Heart right ventricle (tissue), 16 donors: ENCODE measurements at regions not wholly inside any gene's neighbourhood (a gene's known extent, or its start where the extent isn't known, plus 50 kb on each side); places are given as distances from the start of the nearest gene placed in this dataset.

Source experiments
- ATAC-seq, 8 donors: fragments of 200-7000 bp; cut with Tn5 transposase; one replicate each; pipeline ENCODE4 v1.9.1; 2020; ENCODE audit warnings: mild to moderate bottlenecking in 8 of 8, moderate library complexity in 8 of 8, moderate number of reproducible peaks in 1 of 8
- DNase-seq, 2 donors: peaks; one replicate each; pipeline ENCODE4 v3.0.0-alpha.2; 2020
- H3K27ac ChIP-seq, 10 donors: fragments of 200-600 bp; sonication (generic) in 2 of 10; one replicate each; pipeline versions ENCODE4 v1.5.0 to v1.8.0; 2020 to 2022; ENCODE audit warnings: mild to moderate bottlenecking in 3 of 10
- H3K27me3 ChIP-seq, 7 donors: fragments of 200-600 bp; one replicate each; pipeline ENCODE4 v1.8.0; 2021 to 2022; ENCODE audit warnings: mild to moderate bottlenecking in 2 of 7
- H3K36me3 ChIP-seq, 9 donors: fragments of 200-600 bp; sonication (generic) in 1 of 9; one replicate each; pipeline versions ENCODE4 v1.5.0 to v1.8.0; 2020 to 2022; ENCODE audit warnings: mild to moderate bottlenecking in 2 of 9
- H3K4me1 ChIP-seq, 9 donors: fragments of 200-600 bp; sonication (generic) in 1 of 9; one replicate each; pipeline versions ENCODE4 v1.5.0 to v1.8.0; 2020 to 2022; ENCODE audit warnings: mild to moderate bottlenecking in 4 of 9
- H3K4me3 ChIP-seq, 10 donors: fragments of 200-600 bp; sonication (generic) in 2 of 10; one replicate each; pipeline versions ENCODE4 v1.5.0 to v1.8.0; 2020 to 2022; ENCODE audit warnings: mild to moderate bottlenecking in 7 of 10, moderate library complexity in 2 of 10
- H3K9me3 ChIP-seq, 11 donors: fragments of 200-600 bp in 10 of 11; sonication (generic) in 2 of 11; one replicate each; pipeline versions ENCODE4 v1.5.0 to v1.8.0; 2013 to 2022; ENCODE audit warnings: mild to moderate bottlenecking in 2 of 11, control low read depth in 1 of 11, moderate library complexity in 1 of 11
- WGBS, 2 donors: extraction: QIAGEN DNeasy Blood & Tissue Kit; methylation state at CpG; one replicate each; pipeline ENCODE4 v1.1.7; 2013; ENCODE audit warnings: inconsistent platforms in 1 of 2; 5-methylcytosine and 5-hydroxymethylcytosine counted together
- intact Hi-C, 10 donors: fragments of 100-400 bp; cut with DNase I; formaldehyde crosslinking; loops; one replicate each; pipeline versions ENCODE4 v1.11.1 to v1.14.2; 2022
- TF ChIP-seq, protein P1 (sequence below), 9 donors: fragments of 200-600 bp; sonication (generic) in 2 of 9; IDR thresholded peaks; one replicate each; pipeline versions ENCODE4 v1.5.0 to v1.8.0; 2021 to 2022; ENCODE audit warnings: antibody characterized with exemption in 9 of 9, mild to moderate bottlenecking in 5 of 9, moderate library complexity in 1 of 9
- donor health status: Arrhythmogenic right ventricular cardiomyopathy.
- donor health status: ischemic (EF 13 %, LVEDD 7.1; RV severe dilation, severe dysfunction).
- donor health status: healthy with polysubstance abuse.
- donor health status: DM: no; HTN: yes; CAD: no.
- donor health status: DM: no; HTN: no; CAD: no.
- donor health status: ischemic (EF 25% LVEDD 6.9; RV normal size, moderate dysfunction).
- donor health status: ischemic (EF 25% LVEDD 5.7; RV mildly dilated, moderate dysfunction).
- donor health status: healthy.
- donor health status: DM: yes; HTN: yes; CAD: no.
- donor health status: Ischemic cardiomyopathy.
- donor health status: ischemic (EF 35%, LVEDD 5.7; RV mildly dilated, moderate dysfunction).
- donor health status: nonischemic (EF 11% LVEDD 7.7; RV severe dilation, severe dysfunction).
- donor health status: DM: yes; HTN: yes; CAD: no.
- donor health status: PGD.
- donor health status: ischemic (EF 29% LVEDD 5.4; RV normal size, mild dysfunction).
- donor health status: nonischemic (EF 23%, LVEDD 6.1; RV moderate dilation, normal function).

DNA sequence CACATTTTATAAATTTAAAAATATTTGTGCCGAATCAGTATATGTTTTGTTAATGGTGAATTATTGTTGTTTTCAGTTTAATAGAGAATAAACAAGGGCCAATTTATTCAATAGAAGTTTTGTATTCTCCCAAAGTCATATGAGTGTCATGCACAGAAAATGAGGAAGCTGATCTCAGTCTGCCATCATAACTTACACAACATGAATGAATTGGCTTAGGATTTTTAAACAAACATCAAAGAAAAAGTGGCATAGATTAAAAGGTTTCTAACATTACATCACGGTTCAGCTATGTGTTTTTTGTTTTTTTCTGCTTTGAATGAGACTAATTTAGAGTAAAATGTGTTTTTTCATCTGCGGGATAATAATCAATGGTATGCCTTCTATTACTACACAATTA is 123.4 kb upstream of the CTNNA2 start:
- DNase-seq: no peak
- Histone ChIP-seq H3K27me3 (no peaks in the 10 kb centered on the region), H3K4me1 (no peaks in the 10 kb centered on the region), H3K9me3 (no peaks in the 10 kb centered on the region), H3K36me3 (no peaks in the 10 kb centered on the region), H3K27ac (no peak overlapping the region), H3K4me3 (no peak overlapping the region)
- TF ChIP-seq, protein P1, sequence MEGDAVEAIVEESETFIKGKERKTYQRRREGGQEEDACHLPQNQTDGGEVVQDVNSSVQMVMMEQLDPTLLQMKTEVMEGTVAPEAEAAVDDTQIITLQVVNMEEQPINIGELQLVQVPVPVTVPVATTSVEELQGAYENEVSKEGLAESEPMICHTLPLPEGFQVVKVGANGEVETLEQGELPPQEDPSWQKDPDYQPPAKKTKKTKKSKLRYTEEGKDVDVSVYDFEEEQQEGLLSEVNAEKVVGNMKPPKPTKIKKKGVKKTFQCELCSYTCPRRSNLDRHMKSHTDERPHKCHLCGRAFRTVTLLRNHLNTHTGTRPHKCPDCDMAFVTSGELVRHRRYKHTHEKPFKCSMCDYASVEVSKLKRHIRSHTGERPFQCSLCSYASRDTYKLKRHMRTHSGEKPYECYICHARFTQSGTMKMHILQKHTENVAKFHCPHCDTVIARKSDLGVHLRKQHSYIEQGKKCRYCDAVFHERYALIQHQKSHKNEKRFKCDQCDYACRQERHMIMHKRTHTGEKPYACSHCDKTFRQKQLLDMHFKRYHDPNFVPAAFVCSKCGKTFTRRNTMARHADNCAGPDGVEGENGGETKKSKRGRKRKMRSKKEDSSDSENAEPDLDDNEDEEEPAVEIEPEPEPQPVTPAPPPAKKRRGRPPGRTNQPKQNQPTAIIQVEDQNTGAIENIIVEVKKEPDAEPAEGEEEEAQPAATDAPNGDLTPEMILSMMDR (IDR thresholded peaks at IDR 0.05): no peak
- 67 to 75% methylated on average over 3 of the region's 3 CpGs for whole genome bisulfite sequencing, 2 donors
- intact Hi-C loops: no loop called here
- ATAC-seq: no peak

- no peaks in the 10 kb centered on the region for H3K9me3 ChIP-seq
- H3K4me3 ChIP-seq: no peak overlapping the region
- 69 to 83% methylated on average over 4 of the region's 4 CpGs for WGBS, 2 donors
- no peaks in the 10 kb centered on the region for H3K4me1 ChIP-seq
- no peak overlapping the region for H3K27ac ChIP-seq
- TF ChIP-seq, protein P1 (IDR thresholded peaks at IDR 0.05): no peak
- no peak for DNase-seq
- H3K27me3 ChIP-seq: no peaks in the 10 kb centered on the region
- H3K36me3 ChIP-seq: no peaks in the 10 kb centered on the region
- no peak for ATAC-seq
- intact Hi-C loops: no loop called here
Measured at GRCh38 chr2:79388024-79388423, 124.8 kb upstream of the CTNNA2 start.

GRCh38 chr2:79387431-79387830 is 125.4 kb upstream of the CTNNA2 start:
- H3K27me3 ChIP-seq: no peaks in the 10 kb centered on the region
- TF ChIP-seq, protein P1 (IDR thresholded peaks at IDR 0.05): no peak
- H3K36me3 ChIP-seq: no peaks in the 10 kb centered on the region
- H3K27ac ChIP-seq: no peak overlapping the region
- no peak overlapping the region for H3K4me3 ChIP-seq
- no peak for DNase-seq
- intact Hi-C loops: no loop called here
- H3K4me1 ChIP-seq: no peaks in the 10 kb centered on the region
- H3K9me3 ChIP-seq: no peaks in the 10 kb centered on the region
- no peak for ATAC-seq
- WGBS, 2 donors: 84 to 85% methylated on average over 4 of the region's 4 CpGs

DNA sequence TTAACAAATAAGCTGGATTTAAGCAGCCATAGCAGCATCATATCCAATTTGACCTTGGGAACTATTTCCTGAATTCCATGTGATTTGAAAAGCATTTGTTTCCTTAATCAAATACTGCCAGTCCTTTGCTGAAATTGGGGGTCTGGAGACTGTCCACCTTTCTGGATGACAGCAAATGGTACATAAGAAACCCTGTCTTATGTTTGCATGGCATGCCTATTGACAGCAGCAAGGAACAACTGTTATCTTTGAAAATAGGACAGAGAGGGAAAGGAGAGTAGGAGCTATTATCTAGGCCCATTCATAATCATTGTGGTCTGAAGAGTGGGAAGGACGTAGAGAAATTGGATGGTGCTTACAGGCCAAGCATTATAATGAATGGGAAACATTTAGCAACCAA is 129.2 kb upstream of the CTNNA2 start:
- no peaks in the 10 kb centered on the region for H3K4me1 ChIP-seq
- H3K9me3 ChIP-seq: no peaks in the 10 kb centered on the region
- DNase-seq (no peak), ATAC-seq (no peak)
- H3K27me3 ChIP-seq: no peaks in the 10 kb centered on the region
- no peaks in the 10 kb centered on the region for H3K36me3 ChIP-seq
- no peak overlapping the region for H3K27ac ChIP-seq
- intact Hi-C loops: no loop called here
- no peak overlapping the region for H3K4me3 ChIP-seq
- 14 to 18% methylated on average over 1 of the region's 1 CpG for WGBS, 2 donors
- TF ChIP-seq, protein P1 (IDR thresholded peaks at IDR 0.05): no peak

GRCh38 chr2:79375817-79376216 is 137.0 kb upstream of the CTNNA2 start:
- Histone ChIP-seq H3K36me3 (no peaks in the 10 kb centered on the region), H3K27me3 (no peaks in the 10 kb centered on the region), H3K4me3 (no peak overlapping the region), H3K27ac (no peak overlapping the region), H3K4me1 (no peaks in the 10 kb centered on the region), H3K9me3 (peaks cover 0 to 16% (median 0%) of the 10 kb centered on the region in 11 donors)
- TF ChIP-seq, protein P1 (IDR thresholded peaks at IDR 0.05): no peak
- DNase-seq: no peak
- intact Hi-C loops: no loop called here
- 74 to 83% methylated on average over 4 of the region's 4 CpGs for WGBS, 2 donors
- no peak for ATAC-seq
